ENCODE measurements at regions not wholly inside any gene's neighbourhood (a gene's known extent, or its start where the extent isn't known, plus 50 kb on each side); places are given as distances from the start of the nearest gene placed in this dataset.

- no peak for TF ChIP-seq POLR2AphosphoS5 (IDR thresholded peaks at IDR 0.05)
- no peak for TF ChIP-seq EP300 (IDR thresholded peaks at IDR 0.05; ENCODE audit: low read depth)
- TF ChIP-seq POLR2A (IDR thresholded peaks at IDR 0.05): no peak
- no peak for TF ChIP-seq CTCF (IDR thresholded peaks at IDR 0.05)
- no peak for DNase-seq
- no peaks in the 10 kb centered on the region for H3K27me3 ChIP-seq
- intact Hi-C loops (cut with DNase I; ENCODE audit: low total_unique reads) (no loop called here), in situ Hi-C loops (cut with MboI; ENCODE audit: low pct_ligation_motif_present in 1 of 4, low pct_unique_long_range_greater_than_20kb in 1 of 4, low sequenced_read_pairs in 3 of 4) (no loop called here)
- H3K27ac ChIP-seq: no peak overlapping the region
- H3K9me3 ChIP-seq: no peaks in the 10 kb centered on the region
- no peaks in the 10 kb centered on the region for H3K4me1 ChIP-seq
- H3K36me3 ChIP-seq: no peaks in the 10 kb centered on the region
- H3K4me3 ChIP-seq: no peak overlapping the region
- WGBS, 2 donors (ENCODE audit: low coverage in 1 of 2): 81 to 85% methylated on average over 1 to 2 of the region's 2 CpGs
Measured at GRCh38 chr3:28923994-28924393, 356.9 kb upstream of the RBMS3 start.

- in situ Hi-C loops (cut with MboI; ENCODE audit: low pct_ligation_motif_present in 1 of 4, low pct_unique_long_range_greater_than_20kb in 1 of 4, low sequenced_read_pairs in 3 of 4): no loop called here
- intact Hi-C loops (cut with DNase I; ENCODE audit: low total_unique reads): no loop called here
- Histone ChIP-seq H3K4me1 (no peaks in the 10 kb centered on the region), H3K27me3 (no peaks in the 10 kb centered on the region), H3K4me3 (no peak overlapping the region), H3K9me3 (no peaks in the 10 kb centered on the region), H3K27ac (no peak overlapping the region), H3K36me3 (no peaks in the 10 kb centered on the region)
- WGBS, 2 donors (ENCODE audit: low coverage in 1 of 2): 79 to 90% methylated on average over 1 of the region's 1 CpG
- DNase-seq: no peak
- no peak for TF ChIP-seq POLR2AphosphoS5 (IDR thresholded peaks at IDR 0.05)
- no peak for TF ChIP-seq CTCF (IDR thresholded peaks at IDR 0.05)
- TF ChIP-seq POLR2A (IDR thresholded peaks at IDR 0.05): no peak
- TF ChIP-seq EP300 (IDR thresholded peaks at IDR 0.05; ENCODE audit: low read depth): no peak
Measured at GRCh38 chr3:28924744-28925360, 356.0 kb upstream of the RBMS3 start.

GRCh38 chr3:28933337-28933736, 347.5 kb upstream of the RBMS3 start:
- no peaks in the 10 kb centered on the region for H3K27me3 ChIP-seq

GRCh38 chr3:28934126-28934813, 346.6 kb upstream of the RBMS3 start:
- Histone ChIP-seq H3K4me1 (no peaks in the 10 kb centered on the region), H3K27ac (no peak overlapping the region), H3K27me3 (no peaks in the 10 kb centered on the region), H3K4me3 (no peak overlapping the region), H3K36me3 (no peaks in the 10 kb centered on the region), H3K9me3 (no peaks in the 10 kb centered on the region)
- intact Hi-C loops (cut with DNase I; ENCODE audit: low total_unique reads) (no loop called here), in situ Hi-C loops (cut with MboI; ENCODE audit: low pct_ligation_motif_present in 1 of 4, low pct_unique_long_range_greater_than_20kb in 1 of 4, low sequenced_read_pairs in 3 of 4) (no loop called here)
- 44 to 53% methylated on average over 3 of the region's 3 CpGs for WGBS, 2 donors (ENCODE audit: low coverage in 1 of 2)
- TF ChIP-seq POLR2A (IDR thresholded peaks at IDR 0.05): no peak
- TF ChIP-seq CTCF (IDR thresholded peaks at IDR 0.05): no peak
- DNase-seq: no peak

More at GRCh38 chr3:28933337-28933736, 347.5 kb upstream of the RBMS3 start:
- WGBS, 2 donors (ENCODE audit: low coverage in 1 of 2): 81 to 85% methylated on average over 4 of the region's 4 CpGs
- DNase-seq: no peak
- in situ Hi-C loops (cut with MboI; ENCODE audit: low pct_ligation_motif_present in 1 of 4, low pct_unique_long_range_greater_than_20kb in 1 of 4, low sequenced_read_pairs in 3 of 4) (no loop called here), intact Hi-C loops (cut with DNase I; ENCODE audit: low total_unique reads) (no loop called here)
- no peaks in the 10 kb centered on the region for H3K36me3 ChIP-seq
- no peak overlapping the region for H3K27ac ChIP-seq
- TF ChIP-seq EP300 (IDR thresholded peaks at IDR 0.05; ENCODE audit: low read depth) (no peak), POLR2A (IDR thresholded peaks at IDR 0.05) (no peak), CTCF (IDR thresholded peaks at IDR 0.05) (no peak)
- H3K9me3 ChIP-seq: no peaks in the 10 kb centered on the region
- H3K4me3 ChIP-seq: no peak overlapping the region
- H3K4me1 ChIP-seq: no peaks in the 10 kb centered on the region

Measured in transverse colon (tissue), 4 donors.